NCI-H460 (cell line): ENCODE measurements at regions not wholly inside any gene's neighbourhood (a gene's known extent, or its start where the extent isn't known, plus 50 kb on each side); places are given as distances from the start of the nearest gene placed in this dataset.

ENCODE experiments used
- DNase-seq: peaks from one replicate; pipeline ENCODE4 v3.0.0-alpha.2; 2016; ENCODE audit warnings: low read depth; ENCODE audit errors: extremely low read depth

- no peak for DNase-seq
Measured at GRCh38 chr11:134882671-134883297, 470.7 kb upstream of the B3GAT1 start.

DNA sequence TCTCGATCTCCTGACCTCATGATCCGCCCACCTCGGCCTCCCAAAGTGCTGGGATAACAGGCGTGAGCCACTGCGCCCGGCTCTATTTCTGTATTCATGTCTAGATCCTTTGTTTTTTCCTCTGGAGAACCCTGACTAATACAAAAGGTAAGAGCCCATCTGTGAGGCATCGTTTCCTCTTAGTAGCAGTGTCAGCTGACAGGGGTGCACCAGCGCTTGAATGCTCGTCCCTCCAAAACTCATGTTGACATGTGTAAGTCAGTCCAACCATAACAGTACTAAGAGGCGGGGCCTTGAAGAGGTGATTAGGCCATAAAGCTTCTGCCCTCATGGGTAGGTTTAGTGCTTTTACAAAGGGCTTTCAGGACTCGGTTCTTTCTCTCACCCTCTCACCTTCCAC, 470.1 kb upstream of the B3GAT1 start:
- DNase-seq, result no peak

DNA sequence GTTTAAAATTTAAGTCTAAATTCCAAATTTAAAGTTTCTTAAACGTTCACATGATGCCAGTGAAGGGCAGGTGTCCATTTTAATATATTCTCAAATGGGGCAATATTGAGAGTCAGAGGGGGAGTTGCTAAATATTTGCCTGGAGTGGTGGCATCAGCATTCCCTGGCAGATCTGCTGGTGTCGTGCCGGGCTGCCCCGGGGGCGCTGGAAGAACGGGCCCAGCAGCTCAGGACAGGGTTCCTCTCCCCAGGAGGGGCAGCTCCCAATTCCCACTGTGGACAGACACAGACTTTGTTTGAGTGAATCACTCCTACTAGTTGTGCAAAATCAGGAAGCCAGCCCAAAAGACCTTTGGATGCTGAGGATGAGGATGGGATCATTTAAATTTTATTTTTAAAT, 468.7 kb upstream of the B3GAT1 start:
- DNase-seq, result no peak

DNA sequence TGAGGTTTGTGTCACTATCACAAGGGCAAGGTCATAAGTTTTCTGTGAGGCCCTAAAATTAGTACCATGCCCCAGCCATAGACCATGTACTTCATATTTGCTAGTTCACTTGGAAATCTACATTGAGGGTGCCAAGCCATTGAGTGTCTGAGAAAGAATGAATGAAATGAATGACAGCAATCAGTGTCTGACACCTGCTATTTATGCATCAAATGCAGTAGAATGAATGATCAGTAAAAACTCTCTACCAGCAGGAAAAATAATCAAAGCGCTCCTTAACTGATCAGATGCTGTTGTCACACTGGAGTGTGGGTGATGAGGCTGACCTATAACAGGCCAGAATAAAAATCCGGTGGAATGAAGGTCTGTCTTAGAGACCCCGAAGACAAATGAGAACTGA, 467.9 kb upstream of the B3GAT1 start:
- DNase-seq, result no peak

DNA sequence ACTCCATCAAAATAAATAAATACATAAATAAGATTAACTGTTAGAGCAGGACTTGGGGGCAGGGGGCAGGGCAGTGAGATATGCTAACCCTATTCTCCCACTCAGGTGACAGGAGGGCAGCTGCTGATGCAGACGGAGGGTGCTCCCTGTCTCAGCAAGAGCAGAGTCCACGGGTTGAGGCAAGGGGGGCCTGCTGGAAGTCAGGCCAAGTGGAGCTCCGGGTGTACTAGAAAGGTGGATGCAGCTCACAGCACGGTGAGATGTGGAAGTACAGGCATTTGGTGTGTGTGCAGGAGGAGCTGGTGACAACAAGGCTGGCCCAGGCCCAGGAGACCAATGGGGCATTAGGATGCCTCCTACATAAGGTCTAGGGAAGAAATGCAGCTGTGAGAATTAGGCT, 467.3 kb upstream of the B3GAT1 start:
- DNase-seq, result no peak

- DNase-seq, result no peak
Measured at GRCh38 chr11:134878785-134879184, 466.7 kb upstream of the B3GAT1 start.

- DNase-seq, result no peak
Measured at GRCh38 chr11:134876226-134876625, 464.2 kb upstream of the B3GAT1 start.

- no peak for DNase-seq
Measured at GRCh38 chr11:134866981-134867675, 455.1 kb upstream of the B3GAT1 start.

- no peak for DNase-seq
Measured at GRCh38 chr11:134866215-134866614, 454.2 kb upstream of the B3GAT1 start.

- DNase-seq, result no peak
Measured at GRCh38 chr11:134864968-134865305, 452.9 kb upstream of the B3GAT1 start.

DNA sequence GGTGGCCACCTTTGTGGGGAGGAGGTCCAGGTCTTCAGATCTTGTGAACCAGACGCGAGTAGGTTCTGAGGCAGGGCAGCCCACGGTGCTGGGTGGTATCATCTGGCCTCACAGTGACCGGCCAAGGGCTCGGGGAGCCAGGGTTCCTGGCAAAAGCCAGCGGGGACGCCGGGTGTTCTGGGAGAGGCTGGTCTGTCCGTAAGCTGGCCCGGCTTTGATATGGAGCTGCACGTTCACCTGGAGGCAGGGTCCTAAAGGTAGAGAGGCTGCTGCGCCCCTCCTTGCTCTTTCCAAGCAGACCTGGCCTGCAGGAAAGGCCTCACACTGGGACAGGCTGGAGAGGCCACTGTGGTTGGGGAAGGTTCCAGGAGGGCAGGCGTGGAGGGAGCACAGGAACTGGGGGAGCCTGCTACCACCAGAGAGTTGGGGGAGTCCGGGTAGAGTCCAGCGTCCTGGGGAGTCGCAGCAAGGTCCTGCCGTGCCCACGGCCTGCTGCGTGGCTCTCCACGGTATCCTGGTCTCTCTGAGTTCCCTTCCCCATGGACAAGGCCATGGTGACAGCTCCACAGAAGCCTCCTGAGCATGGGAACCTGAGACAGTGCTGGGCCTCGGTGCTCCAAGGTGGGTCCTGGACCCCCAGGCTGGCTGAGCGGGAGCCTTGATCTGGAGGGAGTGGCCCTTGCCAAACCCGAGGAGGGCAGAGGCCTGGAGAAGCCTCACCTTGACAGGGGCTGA, 452.4 kb upstream of the B3GAT1 start:
- no peak for DNase-seq

GRCh38 chr11:134863294-134863693, 451.3 kb upstream of the B3GAT1 start:
- DNase-seq, result no peak

DNA sequence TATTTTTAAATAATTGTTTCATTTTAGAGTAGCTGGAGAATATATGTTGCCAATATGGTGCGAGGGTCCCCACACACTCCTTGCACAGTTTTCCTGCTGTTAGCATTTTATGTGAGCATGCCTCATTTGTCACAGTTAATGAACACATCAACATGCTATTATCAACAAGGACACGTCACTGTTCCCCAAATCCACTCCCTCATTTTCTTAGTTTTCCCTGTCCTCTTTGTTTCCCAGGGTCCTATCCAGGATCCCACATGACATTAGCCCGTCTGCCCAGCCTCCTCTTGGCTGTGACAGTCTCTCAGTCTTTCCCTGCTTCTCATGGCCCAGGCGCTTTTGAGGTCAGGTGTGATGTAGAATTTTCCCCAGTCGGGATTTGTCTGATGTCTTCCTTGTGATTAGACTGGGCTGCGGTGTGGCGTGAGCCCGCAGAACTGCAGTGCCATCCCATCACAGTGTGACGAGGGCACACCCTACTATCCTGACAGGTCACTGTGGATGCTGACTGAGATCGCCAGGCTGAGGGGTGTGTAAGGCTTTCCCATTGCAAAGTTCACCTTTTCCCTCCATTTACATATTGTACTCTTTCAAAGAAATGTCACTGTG, 450.6 kb upstream of the B3GAT1 start:
- DNase-seq, result no peak

DNA sequence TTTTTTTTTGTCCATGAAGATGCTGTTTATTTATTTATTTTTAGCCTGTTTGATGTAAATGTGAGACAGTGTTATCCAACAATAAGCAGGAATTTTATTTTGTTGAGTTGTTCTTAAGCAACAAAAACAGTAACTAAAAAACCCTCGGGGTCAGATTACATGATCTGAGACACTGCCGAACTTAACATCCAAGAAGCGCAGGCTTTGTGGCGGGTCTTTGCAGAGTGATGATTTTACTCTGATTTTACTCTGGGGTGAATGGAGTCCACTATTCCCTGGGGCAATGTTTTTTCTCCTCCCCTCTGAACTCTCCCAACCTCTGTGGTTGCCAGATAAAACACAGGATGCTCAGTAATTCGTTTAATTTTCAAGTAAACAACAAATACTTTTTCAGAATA, 450.1 kb upstream of the B3GAT1 start:
- DNase-seq, result no peak

GRCh38 chr11:134861490-134862104, 449.6 kb upstream of the B3GAT1 start:
- DNase-seq, result no peak

DNA sequence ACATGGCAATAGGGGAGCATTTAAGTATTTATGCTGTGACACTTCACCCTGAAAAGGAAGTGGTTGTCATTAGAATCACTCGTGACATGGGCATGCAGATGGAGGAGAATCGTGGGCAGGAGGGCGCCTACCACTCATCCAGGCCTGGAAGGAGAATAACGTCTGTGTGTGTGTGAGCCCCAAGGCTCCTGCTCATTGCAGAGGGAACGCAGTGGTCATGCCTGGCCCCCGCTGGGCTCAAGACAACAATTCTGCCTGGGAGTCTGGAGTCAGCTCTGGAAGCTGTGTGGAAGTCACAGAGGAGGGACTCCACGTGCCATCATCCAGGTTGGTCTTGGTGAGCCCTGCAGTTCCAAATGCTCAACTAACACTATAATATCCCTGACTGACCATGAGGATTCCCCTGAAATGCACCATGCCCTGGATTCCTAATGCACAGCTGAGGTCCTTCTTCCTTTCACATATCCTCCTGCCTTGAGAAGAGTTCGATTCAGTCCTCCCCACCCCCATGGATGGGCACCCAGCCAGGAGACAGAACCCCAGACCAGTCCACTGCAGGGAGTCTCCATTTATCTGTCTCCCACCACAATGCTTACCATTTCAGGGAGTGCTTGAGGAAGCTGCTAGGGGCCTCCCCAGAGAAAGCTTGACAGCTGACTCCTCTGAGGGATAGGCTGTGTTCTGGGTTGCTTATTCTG, 446.9 kb upstream of the B3GAT1 start:
- DNase-seq, result no peak

DNA sequence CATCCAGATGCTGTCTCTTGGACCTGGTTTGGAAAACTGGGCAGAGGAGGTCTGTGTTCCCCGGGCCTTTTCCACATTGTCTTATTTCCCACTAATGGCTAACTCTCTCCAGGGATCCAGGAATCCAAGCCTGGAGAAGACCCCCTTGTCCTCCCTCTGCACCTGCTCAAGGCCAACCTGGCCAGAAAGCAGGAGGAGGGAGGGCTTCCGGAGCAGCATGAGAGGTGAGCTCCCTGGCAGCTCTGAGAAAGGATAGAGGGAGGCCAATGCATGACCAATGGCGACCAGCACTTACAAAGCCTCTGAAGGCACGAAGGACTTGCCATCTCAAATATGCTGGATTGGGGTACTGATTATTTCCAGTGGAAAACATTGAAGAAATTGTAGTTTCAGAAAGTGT, 445.0 kb upstream of the B3GAT1 start:
- no peak for DNase-seq

- DNase-seq, result no peak
Measured at GRCh38 chr11:134856056-134856971, 444.3 kb upstream of the B3GAT1 start.
